NOMO-1 treated with dmso at 0.1 percent for 144 hours (cell line): ENCODE measurements at regions not wholly inside any gene's neighbourhood (a gene's known extent, or its start where the extent isn't known, plus 50 kb on each side); places are given as distances from the start of the nearest gene placed in this dataset.

Experiments used
- DNase-seq: peaks from one replicate; lab custom pipeline; 2025; ENCODE audit not compliant: unreplicated experiment; lab: John Stamatoyannopoulos, UW

GRCh38 chr15:46489276-46489675 lies 854.4 kb downstream of the SQOR start:
- DNase-seq: no peak

DNA sequence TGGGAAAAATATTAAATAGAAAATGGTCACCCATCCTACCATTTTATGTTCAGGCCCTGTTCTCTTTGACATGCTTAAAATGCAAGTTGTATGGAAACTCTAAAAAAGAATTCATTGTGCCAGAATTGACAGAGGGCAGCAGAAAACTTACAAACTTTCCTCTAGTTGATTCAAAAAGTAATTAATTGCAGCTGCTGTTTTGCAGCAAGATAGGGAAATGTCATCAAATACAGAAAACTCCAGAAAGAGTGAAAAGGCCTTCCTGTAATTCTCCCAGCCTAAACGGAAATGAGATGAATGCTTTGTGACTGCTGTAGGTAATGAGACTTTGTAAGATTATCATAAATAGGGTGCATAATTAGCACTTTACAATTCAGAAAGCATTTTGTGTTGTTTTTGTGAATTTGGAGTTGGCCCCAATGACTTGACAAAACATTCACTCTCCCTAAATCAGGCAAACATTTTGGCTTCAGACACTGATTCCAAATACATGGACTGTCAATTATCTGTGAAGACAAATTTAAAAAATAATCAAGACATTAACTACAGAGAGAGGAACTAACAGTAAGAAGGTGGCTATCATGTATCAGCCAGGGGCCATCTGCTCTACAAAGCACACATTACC lies 861.8 kb downstream of the SQOR start:
- no peak for DNase-seq

DNA sequence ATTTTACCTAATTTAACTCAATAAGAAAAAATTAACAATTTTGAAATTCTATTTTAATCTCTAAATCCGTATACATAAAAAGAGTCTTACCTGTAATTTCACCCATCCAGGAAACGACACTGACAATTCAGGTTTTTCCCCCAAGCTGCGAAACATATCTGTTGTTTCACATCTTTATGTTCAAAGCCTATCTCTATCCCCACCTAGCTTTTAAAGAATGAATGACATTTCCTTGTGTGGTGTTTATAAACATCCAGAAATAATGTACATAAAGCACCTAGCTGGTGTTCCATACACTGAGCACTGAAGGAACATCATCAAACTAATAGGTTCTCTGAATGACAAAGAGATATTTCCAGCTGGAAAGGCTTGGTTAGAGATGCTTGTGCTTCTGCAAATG lies 867.8 kb downstream of the SQOR start:
- no peak for DNase-seq

DNA sequence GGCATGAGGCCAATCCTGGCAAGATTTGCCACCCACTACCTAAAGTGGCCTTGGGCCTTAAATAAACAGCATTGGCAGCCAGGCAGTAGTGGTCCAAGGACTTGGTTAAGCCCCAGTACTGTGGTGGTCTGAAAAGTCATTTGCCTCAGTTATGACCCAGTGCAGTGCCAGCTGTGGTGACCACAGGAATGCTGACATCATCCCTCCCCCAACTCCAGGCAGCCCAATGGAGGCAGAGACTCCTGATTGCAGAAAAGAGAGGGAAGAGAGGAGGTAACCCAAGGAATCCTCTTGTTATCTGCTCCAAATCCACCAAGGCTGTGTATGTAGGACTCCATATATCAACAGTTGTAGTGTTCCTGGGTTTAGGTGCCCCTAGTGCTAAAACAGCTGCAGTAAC lies 883.6 kb downstream of the SQOR start:
- DNase-seq: no peak

- no peak for DNase-seq
Observed at GRCh38 chr15:46523701-46524100, 888.9 kb downstream of the SQOR start.

DNA sequence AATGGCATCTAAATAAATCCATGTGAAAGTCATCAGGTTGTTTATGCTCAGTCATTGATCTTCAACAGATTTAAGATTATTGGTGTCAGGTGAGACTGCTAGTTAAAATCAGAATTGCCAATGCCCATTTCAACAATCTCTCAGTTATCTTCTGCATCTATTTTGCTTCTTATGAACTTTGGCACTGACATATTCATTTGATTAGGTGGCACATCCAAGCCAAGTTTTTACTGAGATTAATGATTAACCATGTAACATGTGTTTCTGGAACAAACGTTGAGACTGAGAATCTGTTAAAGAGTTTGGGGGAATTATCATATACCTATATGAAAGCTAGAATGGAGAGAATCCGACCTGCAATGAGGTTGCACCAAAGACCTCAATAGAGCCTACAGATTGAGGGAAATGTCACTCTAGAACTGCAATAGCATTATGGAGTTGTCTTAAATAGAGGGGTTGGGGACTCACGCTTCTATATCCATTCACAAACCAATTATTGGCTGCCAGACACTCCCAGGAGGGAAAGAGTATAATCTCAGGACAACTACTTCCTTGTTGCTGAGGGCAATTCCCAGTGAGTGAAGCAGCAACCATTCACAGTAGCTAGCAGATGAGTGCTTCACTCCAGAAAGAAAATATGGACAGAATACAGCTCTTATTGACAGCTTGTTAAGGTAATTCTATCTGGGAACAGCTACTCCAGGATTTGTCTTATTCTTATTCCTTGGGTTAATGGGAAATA lies 891.3 kb downstream of the SQOR start:
- no peak for DNase-seq

GRCh38 chr15:46526726-46527110 lies 891.9 kb downstream of the SQOR start:
- DNase-seq: no peak

DNA sequence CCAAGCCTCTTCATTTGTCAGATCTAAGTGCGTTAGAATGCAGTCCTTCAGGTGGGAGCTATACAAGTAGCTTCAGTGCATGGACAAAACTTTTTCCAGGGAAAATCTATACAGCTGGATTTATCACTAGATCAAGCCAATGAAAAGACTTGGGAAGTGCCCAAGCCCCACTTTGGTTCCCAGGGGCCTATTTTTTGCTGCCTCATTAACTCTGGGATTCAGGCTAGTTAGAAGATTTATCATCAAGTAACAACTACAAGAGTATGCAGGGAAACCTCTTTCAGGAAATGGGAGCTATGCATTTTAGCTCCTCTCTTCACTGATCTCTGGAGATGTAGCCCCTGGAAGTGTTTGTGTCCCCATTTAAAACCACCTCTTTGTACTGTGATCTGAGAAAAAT lies 908.8 kb downstream of the SQOR start:
- no peak for DNase-seq

- no peak for DNase-seq
Observed at GRCh38 chr15:46548989-46549388, 914.2 kb downstream of the SQOR start.

GRCh38 chr15:46552316-46552715 lies 917.5 kb downstream of the SQOR start:
- no peak for DNase-seq

DNA sequence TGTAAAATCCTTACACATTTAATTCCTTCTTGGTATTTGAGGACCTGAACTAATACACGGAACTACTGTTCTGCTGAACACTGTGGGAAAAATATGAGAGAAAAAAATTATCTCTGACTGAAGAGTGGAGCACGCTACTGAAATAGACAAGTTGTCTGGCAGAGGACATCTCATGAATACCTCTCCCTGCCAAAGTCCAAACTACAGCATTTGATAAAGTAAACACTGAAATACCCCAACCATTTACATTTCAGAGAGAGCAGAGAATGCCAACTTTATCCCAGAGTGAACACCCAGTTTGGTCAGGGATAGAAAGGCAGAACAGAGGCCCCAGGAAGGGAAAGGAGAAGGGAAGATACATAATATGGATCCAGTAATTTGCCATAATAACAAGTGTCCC lies 920.7 kb downstream of the SQOR start:
- DNase-seq: no peak

DNA sequence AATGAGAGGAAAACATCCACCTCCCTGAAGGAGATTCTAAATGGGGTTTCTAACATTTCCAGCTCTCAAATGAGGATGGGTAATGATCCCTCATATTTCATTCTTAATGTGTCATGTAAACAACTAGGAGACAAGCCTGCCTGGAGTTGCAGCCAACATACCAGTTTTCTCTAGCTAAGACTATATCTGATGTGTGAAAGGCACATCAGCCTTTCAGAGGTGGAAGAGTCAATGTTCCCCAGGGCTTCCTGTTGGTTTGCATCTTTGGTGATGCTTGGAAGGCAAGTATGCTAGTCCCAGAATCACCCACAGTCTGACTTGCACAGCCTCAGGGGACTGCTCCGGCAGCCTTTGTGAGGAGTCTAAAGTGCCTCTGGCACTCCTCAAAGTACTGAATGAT lies 921.2 kb downstream of the SQOR start:
- no peak for DNase-seq

- no peak for DNase-seq
Observed at GRCh38 chr15:46556559-46557379, 921.9 kb downstream of the SQOR start.

DNA sequence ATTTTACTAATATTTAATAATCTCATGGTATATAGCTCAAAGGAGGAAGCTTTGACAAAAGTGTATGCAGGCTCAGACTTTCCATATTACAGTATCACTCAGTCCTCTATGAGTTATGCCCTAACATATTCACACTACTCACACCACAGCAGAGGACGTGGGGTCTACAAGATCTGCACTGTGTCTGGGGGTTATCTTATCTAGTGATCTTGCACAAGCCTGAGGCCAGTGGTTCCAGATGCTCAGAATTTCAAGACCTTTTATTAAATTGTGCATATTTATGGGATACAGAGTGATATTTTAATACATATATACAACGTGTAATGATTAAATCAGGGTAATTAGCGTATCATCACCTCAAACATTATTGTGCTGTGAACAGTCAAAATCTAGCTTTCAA lies 933.1 kb downstream of the SQOR start:
- DNase-seq: no peak

GRCh38 chr15:46569781-46570180 lies 935.0 kb downstream of the SQOR start:
- no peak for DNase-seq

GRCh38 chr15:46576646-46577395 lies 942.0 kb downstream of the SQOR start:
- DNase-seq: no peak

- DNase-seq: no peak
Observed at GRCh38 chr15:46577767-46578166, 942.9 kb downstream of the SQOR start.

DNA sequence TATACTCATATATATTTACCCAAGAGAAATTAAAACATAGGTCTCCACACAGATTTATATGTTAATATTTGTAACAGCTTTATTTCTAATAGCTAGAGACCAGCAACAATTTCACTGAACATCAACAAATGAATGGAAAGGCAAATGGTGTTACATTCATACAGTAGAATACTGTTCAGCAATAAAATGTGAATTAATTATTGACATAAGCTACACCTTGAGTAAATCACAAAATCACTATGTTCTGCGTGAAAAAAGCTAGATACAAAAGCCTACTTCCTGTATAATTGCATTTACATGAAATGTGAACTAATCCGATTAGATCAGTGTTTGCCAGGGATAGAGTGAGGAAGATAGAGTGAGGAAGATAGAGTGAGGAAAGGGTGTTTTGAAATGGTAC lies 945.7 kb downstream of the SQOR start:
- no peak for DNase-seq

DNA sequence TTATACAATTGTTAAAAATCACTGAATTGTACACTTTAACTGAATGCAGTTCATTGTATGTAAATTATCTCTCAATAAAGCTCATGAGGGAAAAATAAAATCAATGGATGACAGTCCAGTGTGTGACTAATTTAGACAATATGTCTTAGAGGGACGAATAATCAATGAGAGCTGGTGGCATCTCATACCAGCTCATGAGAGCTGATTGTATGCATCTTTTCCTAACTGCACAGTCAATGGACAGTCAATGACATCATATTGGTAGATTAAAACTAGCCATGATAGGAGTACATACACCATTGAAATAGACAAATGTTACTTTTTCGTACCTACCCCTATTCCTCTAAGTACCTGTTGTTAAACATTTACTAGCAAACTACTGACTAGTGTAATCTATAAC lies 946.1 kb downstream of the SQOR start:
- no peak for DNase-seq

DNA sequence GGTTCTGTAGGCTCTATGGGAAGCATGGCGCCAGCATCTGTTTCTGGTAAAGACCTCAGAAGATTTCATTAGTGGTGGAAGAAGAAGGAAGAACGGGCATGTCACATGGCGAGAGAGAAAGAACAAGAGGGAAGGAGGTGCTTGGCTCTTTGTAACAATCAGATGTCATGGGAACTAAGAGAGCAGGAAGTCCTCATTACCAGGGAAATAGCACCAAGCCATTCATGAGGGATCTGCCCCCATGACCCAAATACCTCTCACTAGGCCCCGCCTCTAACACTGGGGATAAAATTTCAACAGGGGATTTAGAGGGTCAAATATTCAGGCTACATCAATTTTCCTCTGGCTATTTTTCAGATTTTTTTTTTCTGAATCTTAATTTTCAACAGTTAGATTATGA lies 954.3 kb downstream of the SQOR start:
- no peak for DNase-seq

- DNase-seq: no peak
Observed at GRCh38 chr15:46591462-46591861, 956.6 kb downstream of the SQOR start.
